NCI-H2171 (cell line): ENCODE measurements at regions not wholly inside any gene's neighbourhood (a gene's known extent, or its start where the extent isn't known, plus 50 kb on each side); places are given as distances from the start of the nearest gene placed in this dataset.

ENCODE experiments used
- DNase-seq: peaks from one replicate; lab custom pipeline; 2025; lab: John Stamatoyannopoulos, UW

GRCh38 chr6:144725736-144726522, 440.8 kb downstream of the UTRN start:
- DNase-seq, result no peak

- DNase-seq, result no peak
Observed at GRCh38 chr6:144728804-144729203, 443.7 kb downstream of the UTRN start.

GRCh38 chr6:144729502-144729901, 444.4 kb downstream of the UTRN start:
- DNase-seq, result no peak

- no peak for DNase-seq
Observed at GRCh38 chr6:144730088-144730645, 445.0 kb downstream of the UTRN start.

- no peak for DNase-seq
Observed at GRCh38 chr6:144731229-144731628, 446.1 kb downstream of the UTRN start.

GRCh38 chr6:144736763-144737162, 451.6 kb downstream of the UTRN start:
- DNase-seq, result no peak

- DNase-seq, result peak; percentile 62
Observed at GRCh38 chr6:144737998-144738397, 452.9 kb downstream of the UTRN start.

GRCh38 chr6:144739873-144740272, 454.7 kb downstream of the UTRN start:
- no peak for DNase-seq

- no peak for DNase-seq
Observed at GRCh38 chr6:144741659-144742058, 456.5 kb downstream of the UTRN start.

- DNase-seq, result no peak
Observed at GRCh38 chr6:144742779-144743178, 457.6 kb downstream of the UTRN start.

- no peak for DNase-seq
Observed at GRCh38 chr6:144744720-144745119, 459.6 kb downstream of the UTRN start.

- DNase-seq, result peak; percentile 65
Observed at GRCh38 chr6:144745439-144745838, 460.3 kb downstream of the UTRN start.

- no peak for DNase-seq
Observed at GRCh38 chr6:144746902-144747469, 461.9 kb downstream of the UTRN start.

- peak; percentile 36 for DNase-seq
Observed at GRCh38 chr6:144749263-144749662, 464.1 kb downstream of the UTRN start.

GRCh38 chr6:144753023-144753705, 468.0 kb downstream of the UTRN start:
- DNase-seq, result no peak

GRCh38 chr6:144756469-144756868, 471.3 kb downstream of the UTRN start:
- no peak for DNase-seq

GRCh38 chr6:144757299-144757698, 472.2 kb downstream of the UTRN start:
- no peak for DNase-seq

GRCh38 chr6:144757730-144758129, 472.6 kb downstream of the UTRN start:
- DNase-seq, result no peak

GRCh38 chr6:144758602-144759001, 473.5 kb downstream of the UTRN start:
- no peak for DNase-seq

GRCh38 chr6:144762469-144762868, 477.3 kb downstream of the UTRN start:
- no peak for DNase-seq

GRCh38 chr6:144767051-144767450, 481.9 kb downstream of the UTRN start:
- no peak for DNase-seq

- no peak for DNase-seq
Observed at GRCh38 chr6:144768551-144769075, 483.5 kb downstream of the UTRN start.

GRCh38 chr6:144769142-144769541, 484.0 kb downstream of the UTRN start:
- peak; percentile 71 for DNase-seq
